ENCODE measurements at regions not wholly inside any gene's neighbourhood (a gene's known extent, or its start where the extent isn't known, plus 50 kb on each side); places are given as distances from the start of the nearest gene placed in this dataset.

DNA sequence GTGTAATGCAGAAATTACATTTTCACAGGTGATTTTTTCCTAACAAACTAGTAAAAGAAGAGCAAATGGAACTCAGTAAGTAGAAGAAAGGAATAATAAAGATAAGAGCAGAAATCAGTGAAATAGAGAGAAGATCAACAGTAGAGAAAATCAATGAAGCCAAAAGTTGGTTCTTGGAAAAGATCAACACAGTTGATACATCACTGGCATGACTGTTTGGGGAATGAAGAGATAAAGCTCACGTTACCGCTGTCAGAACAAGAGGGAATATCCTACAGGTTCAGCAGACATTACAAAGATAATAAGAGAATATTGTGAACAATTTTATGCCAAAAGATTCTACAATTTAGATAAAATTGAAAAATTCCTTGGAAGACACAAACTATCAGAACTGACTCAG lies 146.4 kb downstream of the ACTR3B start:
- no peaks in the 10 kb centered on the region for H3K4me1 ChIP-seq
- no peaks in the 10 kb centered on the region for H3K36me3 ChIP-seq
- TF ChIP-seq, protein P1, sequence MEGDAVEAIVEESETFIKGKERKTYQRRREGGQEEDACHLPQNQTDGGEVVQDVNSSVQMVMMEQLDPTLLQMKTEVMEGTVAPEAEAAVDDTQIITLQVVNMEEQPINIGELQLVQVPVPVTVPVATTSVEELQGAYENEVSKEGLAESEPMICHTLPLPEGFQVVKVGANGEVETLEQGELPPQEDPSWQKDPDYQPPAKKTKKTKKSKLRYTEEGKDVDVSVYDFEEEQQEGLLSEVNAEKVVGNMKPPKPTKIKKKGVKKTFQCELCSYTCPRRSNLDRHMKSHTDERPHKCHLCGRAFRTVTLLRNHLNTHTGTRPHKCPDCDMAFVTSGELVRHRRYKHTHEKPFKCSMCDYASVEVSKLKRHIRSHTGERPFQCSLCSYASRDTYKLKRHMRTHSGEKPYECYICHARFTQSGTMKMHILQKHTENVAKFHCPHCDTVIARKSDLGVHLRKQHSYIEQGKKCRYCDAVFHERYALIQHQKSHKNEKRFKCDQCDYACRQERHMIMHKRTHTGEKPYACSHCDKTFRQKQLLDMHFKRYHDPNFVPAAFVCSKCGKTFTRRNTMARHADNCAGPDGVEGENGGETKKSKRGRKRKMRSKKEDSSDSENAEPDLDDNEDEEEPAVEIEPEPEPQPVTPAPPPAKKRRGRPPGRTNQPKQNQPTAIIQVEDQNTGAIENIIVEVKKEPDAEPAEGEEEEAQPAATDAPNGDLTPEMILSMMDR (IDR thresholded peaks at IDR 0.05; ENCODE audit: low read depth, low read length) = no peak
- H3K27me3 ChIP-seq = no peaks in the 10 kb centered on the region
- no peaks in the 10 kb centered on the region for H3K9me3 ChIP-seq
- no peak for DNase-seq
- H3K4me3 ChIP-seq (ENCODE audit: low read depth, low read length) = no peak overlapping the region

DNA sequence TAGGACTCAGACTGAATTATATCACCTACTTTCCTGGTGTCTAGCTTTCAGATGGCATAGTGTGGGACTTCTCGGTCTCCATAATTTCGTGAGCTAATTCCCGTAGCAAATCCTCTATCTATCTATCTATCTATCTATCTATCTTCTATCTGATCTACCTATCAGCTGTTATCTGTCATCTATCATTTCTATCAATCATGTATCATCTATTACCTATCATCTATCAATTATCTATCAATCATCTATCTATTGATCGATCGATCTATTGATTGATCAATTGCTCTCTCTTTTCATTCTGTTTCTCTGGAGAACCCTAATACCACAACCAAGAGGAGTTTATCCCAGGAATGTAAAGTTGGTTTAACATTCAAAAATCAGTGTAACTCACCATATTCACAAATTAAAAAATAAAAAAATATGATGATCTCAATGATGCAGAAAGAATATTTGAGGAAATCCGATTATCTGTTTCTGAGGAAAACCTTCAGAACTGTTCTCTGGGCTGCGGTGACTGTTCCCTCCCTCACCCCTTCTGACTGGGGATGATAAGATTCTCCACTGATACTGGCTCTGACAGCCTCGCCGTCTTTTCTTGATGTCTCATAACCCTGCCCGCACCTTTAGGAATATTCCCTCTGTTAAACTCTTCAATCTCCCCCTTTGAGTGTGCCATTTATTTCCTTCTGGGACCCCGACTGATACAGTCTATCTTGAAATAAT lies 147.7 kb downstream of the ACTR3B start:
- Histone ChIP-seq H3K4me3 (ENCODE audit: low read depth, low read length) (no peak overlapping the region), H3K27me3 (no peaks in the 10 kb centered on the region), H3K4me1 (no peaks in the 10 kb centered on the region), H3K36me3 (no peaks in the 10 kb centered on the region), H3K9me3 (no peaks in the 10 kb centered on the region)
- TF ChIP-seq, protein P1 (IDR thresholded peaks at IDR 0.05; ENCODE audit: low read depth, low read length) = no peak
- no peak for DNase-seq

DNA sequence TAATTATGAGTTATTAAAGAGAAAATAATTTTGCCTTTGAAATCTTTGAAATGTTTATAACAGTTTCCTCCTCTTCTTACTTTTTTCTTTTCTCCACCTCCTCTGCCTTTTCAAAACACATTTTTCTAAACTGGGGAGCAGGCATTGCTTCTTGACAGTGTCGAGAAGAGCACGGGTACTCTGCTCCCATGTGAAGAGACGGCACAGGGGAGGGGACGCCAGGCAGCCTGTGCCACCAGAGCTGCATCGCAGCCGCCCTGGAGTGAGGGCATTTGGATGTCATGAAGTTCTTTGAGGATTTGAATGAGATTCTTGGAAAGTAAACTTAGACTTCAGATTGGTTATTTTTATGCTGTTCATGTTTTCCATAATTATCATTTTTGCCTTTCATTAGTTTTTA lies 149.7 kb downstream of the ACTR3B start:
- H3K27me3 ChIP-seq = no peaks in the 10 kb centered on the region
- no peaks in the 10 kb centered on the region for H3K36me3 ChIP-seq
- H3K9me3 ChIP-seq = no peaks in the 10 kb centered on the region
- H3K4me1 ChIP-seq = no peaks in the 10 kb centered on the region
- no peak for DNase-seq
- TF ChIP-seq, protein P1 (IDR thresholded peaks at IDR 0.05; ENCODE audit: low read depth, low read length) = no peak
- H3K4me3 ChIP-seq (ENCODE audit: low read depth, low read length) = no peak overlapping the region

DNA sequence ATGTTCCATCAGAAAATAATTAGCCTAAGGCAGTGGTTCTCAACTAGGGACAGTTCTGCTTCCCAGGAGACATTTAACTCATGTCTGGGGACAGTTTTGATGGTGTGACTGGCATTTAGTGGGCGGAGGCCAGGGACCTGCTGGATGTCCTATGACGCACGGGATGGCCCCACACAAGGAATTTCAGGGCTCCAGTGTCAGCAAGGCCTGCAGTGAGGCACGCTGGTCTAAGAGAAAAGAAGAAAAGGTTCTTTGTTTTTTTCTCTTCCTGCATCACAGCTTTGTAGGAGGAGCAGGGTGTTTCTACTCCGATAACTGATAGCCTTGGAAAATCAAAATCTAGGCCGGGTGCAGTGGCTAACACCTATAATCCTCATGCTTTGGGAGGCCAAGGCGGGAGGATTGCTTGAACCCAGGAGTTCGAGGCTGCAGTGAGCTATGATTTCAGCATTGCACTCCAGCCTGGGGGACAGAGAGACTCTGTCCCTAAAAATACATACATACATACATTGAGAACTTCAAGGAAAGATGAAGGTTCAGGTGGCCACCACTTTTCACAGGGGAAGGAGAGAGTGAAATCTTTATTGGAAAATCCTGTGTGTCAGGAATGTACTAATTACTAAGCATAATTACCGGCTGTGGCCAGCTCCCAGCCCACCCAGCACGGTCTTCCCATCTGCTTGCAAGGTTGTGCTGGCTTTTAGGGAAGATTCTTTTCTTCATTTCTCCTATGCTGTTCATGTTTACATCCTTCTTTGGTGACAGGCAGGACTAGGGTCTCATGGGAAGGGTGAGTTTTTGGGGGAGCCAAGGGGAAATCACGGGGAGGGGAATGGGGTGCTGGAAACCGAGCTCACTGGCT lies 150.4 kb downstream of the ACTR3B start:
- H3K4me1 ChIP-seq = no peaks in the 10 kb centered on the region
- TF ChIP-seq, protein P1 (IDR thresholded peaks at IDR 0.05; ENCODE audit: low read depth, low read length) = no peak
- H3K36me3 ChIP-seq = no peaks in the 10 kb centered on the region
- no peak overlapping the region for H3K4me3 ChIP-seq (ENCODE audit: low read depth, low read length)
- no peaks in the 10 kb centered on the region for H3K9me3 ChIP-seq
- H3K27me3 ChIP-seq = no peaks in the 10 kb centered on the region
- no peak for DNase-seq

DNA sequence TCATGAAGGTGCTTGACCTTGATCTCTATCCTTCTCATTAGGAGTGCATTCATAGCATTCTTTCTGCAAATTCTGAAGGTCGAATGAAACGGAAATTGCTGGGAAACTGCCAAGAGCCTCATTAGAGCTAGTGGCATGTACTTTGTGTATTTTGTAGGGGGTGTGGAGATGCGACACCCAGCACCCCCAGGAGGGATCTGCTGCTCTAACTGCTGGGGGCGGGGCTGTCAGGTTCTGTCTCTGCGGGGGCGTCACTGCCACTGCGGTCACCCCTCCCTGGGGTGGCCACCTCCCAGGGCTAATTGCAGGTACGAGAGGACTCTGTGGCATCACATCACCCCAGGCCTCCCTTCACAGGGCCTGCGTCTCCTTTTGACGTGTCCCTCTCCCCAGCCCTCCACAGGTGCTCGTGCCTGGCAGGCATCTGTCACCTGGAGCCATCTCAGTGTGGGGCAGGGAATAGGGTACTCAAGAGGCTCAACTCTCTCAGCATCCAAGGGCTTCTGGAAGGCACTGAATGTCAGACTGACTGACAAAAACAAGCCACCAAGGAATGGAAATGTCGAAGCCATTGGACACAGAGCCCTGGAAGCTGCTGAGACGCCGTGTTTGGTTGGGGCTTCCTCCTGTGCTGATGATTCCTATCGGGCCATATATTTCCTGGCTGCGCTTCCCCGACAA lies 151.1 kb downstream of the ACTR3B start:
- Histone ChIP-seq H3K4me1 (no peaks in the 10 kb centered on the region), H3K27me3 (no peaks in the 10 kb centered on the region), H3K4me3 (ENCODE audit: low read depth, low read length) (no peak overlapping the region), H3K36me3 (no peaks in the 10 kb centered on the region), H3K9me3 (no peaks in the 10 kb centered on the region)
- no peak for DNase-seq
- TF ChIP-seq, protein P1 (IDR thresholded peaks at IDR 0.05; ENCODE audit: low read depth, low read length) = no peak
